GM13976 (cell line): ENCODE measurements at regions not wholly inside any gene's neighbourhood (a gene's known extent, or its start where the extent isn't known, plus 50 kb on each side); places are given as distances from the start of the nearest gene placed in this dataset.

ENCODE experiments used
- DNase-seq: peaks from one replicate; pipeline ENCODE4 v3.0.0; 2012; ENCODE audit warnings: low spot score
- in situ Hi-C: fragments of 300-500 bp; cut with MboI; formaldehyde crosslinking; loops from one replicate; pipeline ENCODE4 v1.12.0; 2022; ENCODE audit warnings: low sequenced_read_pairs, mixed read lengths, inconsistent platforms; ENCODE audit not compliant: unreplicated experiment
- TF ChIP-seq, protein P1 (sequence below): IDR thresholded peaks from 2 replicates; pipeline ENCODE4 v1.5.1; 2012; ENCODE audit warnings: borderline replicate concordance, mild to moderate bottlenecking; ENCODE audit not compliant: insufficient read depth; ENCODE audit errors: extremely low read depth, missing control alignments, control extremely low read depth

GRCh38 chr11:23764286-23764685 is 732.6 kb upstream of the LUZP2 start:
- TF ChIP-seq, protein P1, sequence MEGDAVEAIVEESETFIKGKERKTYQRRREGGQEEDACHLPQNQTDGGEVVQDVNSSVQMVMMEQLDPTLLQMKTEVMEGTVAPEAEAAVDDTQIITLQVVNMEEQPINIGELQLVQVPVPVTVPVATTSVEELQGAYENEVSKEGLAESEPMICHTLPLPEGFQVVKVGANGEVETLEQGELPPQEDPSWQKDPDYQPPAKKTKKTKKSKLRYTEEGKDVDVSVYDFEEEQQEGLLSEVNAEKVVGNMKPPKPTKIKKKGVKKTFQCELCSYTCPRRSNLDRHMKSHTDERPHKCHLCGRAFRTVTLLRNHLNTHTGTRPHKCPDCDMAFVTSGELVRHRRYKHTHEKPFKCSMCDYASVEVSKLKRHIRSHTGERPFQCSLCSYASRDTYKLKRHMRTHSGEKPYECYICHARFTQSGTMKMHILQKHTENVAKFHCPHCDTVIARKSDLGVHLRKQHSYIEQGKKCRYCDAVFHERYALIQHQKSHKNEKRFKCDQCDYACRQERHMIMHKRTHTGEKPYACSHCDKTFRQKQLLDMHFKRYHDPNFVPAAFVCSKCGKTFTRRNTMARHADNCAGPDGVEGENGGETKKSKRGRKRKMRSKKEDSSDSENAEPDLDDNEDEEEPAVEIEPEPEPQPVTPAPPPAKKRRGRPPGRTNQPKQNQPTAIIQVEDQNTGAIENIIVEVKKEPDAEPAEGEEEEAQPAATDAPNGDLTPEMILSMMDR: no peak
- DNase-seq: no peak
- in situ Hi-C loops: no loop called here

GRCh38 chr11:23765682-23766252 is 731.1 kb upstream of the LUZP2 start:
- TF ChIP-seq, protein P1: no peak
- DNase-seq: no peak
- in situ Hi-C loops: no loop called here

DNA sequence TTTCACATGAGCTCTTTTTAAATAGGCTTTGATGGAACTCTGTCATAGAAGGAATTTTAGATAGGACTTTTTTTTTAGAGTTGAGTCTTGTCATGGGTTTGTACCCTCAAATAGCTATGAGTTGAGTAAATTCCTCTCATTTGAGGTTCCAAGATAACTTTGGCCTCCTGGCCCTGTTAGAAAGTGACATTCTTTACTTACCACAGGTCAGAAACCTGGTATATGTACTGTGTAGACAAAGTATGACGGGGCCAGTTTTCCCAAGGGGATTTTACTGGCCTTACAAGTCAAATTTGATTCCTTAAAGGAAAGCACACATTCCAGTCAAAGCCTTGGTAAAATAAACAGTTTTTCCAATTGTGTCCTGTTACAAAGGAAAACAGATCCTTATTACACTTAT is 729.3 kb upstream of the LUZP2 start:
- in situ Hi-C loops: no loop called here
- DNase-seq: no peak
- TF ChIP-seq, protein P1: no peak

DNA sequence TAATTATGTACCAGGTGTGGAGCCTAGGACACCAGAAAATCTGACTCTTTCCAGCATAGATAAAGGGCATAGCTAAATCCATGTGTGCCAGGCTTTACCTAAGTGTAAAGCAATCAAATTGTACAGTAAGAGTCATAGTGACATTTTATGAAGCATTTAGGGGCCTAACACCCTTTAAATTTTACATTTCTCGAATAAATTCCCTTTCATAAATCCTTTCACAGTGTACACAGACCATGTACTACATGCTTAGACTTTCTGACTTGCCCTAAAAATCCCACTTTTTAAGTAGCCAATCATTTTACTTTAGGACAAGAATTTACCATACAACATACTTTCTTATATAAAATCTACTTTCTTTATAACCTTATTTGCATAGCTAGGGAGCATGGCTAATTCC is 727.6 kb upstream of the LUZP2 start:
- no peak for DNase-seq
- in situ Hi-C loops: no loop called here
- TF ChIP-seq, protein P1: no peak

DNA sequence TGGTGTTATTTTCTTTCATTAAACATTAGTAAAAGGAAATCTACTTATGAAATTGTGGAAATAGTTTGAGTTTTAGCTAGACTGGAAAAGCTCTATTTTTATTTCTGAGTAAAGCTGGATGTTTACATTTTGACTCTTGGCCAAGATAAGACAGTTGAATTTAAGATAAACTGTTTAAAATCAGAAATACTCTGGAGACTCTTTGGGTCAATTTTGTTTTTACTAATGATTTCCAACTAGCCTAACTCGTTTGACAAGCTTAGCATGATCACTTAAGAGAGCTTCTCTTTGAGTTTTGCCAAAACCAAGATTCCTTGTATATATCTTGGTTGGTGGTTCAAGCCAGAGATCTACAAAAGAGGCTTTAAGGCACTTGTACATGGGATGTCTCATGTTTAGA is 724.8 kb upstream of the LUZP2 start:
- in situ Hi-C loops: no loop called here
- TF ChIP-seq, protein P1: no peak
- DNase-seq: no peak

DNA sequence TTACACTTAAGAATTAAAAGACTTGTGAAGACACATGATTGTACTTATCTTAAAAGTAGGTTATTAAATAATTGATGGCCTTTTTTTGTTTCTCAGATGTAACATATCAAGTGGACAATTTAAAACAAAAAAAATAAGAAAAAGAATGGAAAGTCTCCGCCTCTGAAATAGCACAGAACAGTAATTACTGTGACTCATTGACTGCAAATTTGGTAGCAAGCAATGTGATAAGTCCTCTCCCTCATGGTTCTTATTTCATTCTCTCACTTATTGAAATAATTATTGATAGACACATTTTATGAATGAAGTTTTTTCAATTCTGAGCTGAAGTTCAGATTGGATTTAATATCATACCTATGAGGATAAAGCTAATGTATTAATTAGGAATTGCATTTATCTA is 717.9 kb upstream of the LUZP2 start:
- no peak for DNase-seq
- in situ Hi-C loops: no loop called here
- TF ChIP-seq, protein P1: no peak
